Cardiac muscle cell (in vitro differentiated cells and primary cell): ENCODE measurements at regions not wholly inside any gene's neighbourhood (a gene's known extent, or its start where the extent isn't known, plus 50 kb on each side); places are given as distances from the start of the nearest gene placed in this dataset.

Experiments used
- DNase-seq, 2 donors: peaks; one replicate each; pipeline versions ENCODE4 v3.0.0 to v3.0.0-alpha.2; 2010 to 2017; ENCODE audit warnings: low read depth in 1 of 2, low spot score in 1 of 2
- H3K27ac ChIP-seq: fragments of 200-600 bp; sonication (generic); 2 replicates; pipeline ENCODE4 v1.5.1; 2016
- H3K27me3 ChIP-seq: fragments of 200-600 bp; sonication (generic); 2 replicates; pipeline ENCODE4 v1.6.0; 2016; ENCODE audit warnings: control low read depth
- H3K36me3 ChIP-seq: fragments of 200-600 bp; sonication (generic); 2 replicates; pipeline ENCODE4 v1.5.1; 2016; ENCODE audit warnings: control low read depth
- H3K4me1 ChIP-seq: fragments of 200-600 bp; sonication (generic); 2 replicates; pipeline ENCODE4 v1.8.1; 2017; ENCODE audit warnings: low read depth, mild to moderate bottlenecking, mixed run types
- H3K4me3 ChIP-seq: fragments of 200-600 bp; sonication (generic); 2 replicates; pipeline ENCODE4 v1.5.1; 2016; ENCODE audit warnings: mild to moderate bottlenecking
- H3K9me3 ChIP-seq: fragments of 200-600 bp; sonication (generic); 2 replicates; pipeline ENCODE4 v1.5.1; 2017; ENCODE audit warnings: low read depth, mild to moderate bottlenecking, control low read depth
- CTCF ChIP-seq: IDR thresholded peaks from 2 replicates; pipeline ENCODE4 v1.5.1; 2012; ENCODE audit warnings: low read depth, mild to moderate bottlenecking, low read length

- H3K27ac ChIP-seq: no peak overlapping the region
- H3K4me3 ChIP-seq: no peak overlapping the region
- no peaks in the 10 kb centered on the region for H3K9me3 ChIP-seq
- no peak for DNase-seq
- H3K4me1 ChIP-seq: no peaks in the 10 kb centered on the region
- H3K36me3 ChIP-seq: no peaks in the 10 kb centered on the region
- no peak for TF ChIP-seq CTCF
- no peaks in the 10 kb centered on the region for H3K27me3 ChIP-seq
These were observed 98.2 kb upstream of the C1QTNF9B start for GRCh38 chr13:23995283-23996073.

GRCh38 chr13:23996456-23996855, 99.2 kb upstream of the C1QTNF9B start:
- Histone ChIP-seq H3K27me3 (no peaks in the 10 kb centered on the region), H3K36me3 (no peaks in the 10 kb centered on the region), H3K9me3 (no peaks in the 10 kb centered on the region), H3K4me1 (no peaks in the 10 kb centered on the region), H3K4me3 (no peak overlapping the region), H3K27ac (no peak overlapping the region)
- no peak for DNase-seq
- no peak for TF ChIP-seq CTCF

GRCh38 chr13:23999424-23999823, 102.1 kb upstream of the C1QTNF9B start:
- no peak for DNase-seq
- Histone ChIP-seq H3K4me1 (peaks cover 10% of the 10 kb centered on the region), H3K27ac (no peak overlapping the region), H3K4me3 (no peak overlapping the region), H3K36me3 (no peaks in the 10 kb centered on the region), H3K27me3 (no peaks in the 10 kb centered on the region), H3K9me3 (no peaks in the 10 kb centered on the region)
- TF ChIP-seq CTCF: no peak

GRCh38 chr13:24002206-24002815, 105.0 kb upstream of the C1QTNF9B start:
- Histone ChIP-seq H3K27me3 (no peaks in the 10 kb centered on the region), H3K9me3 (no peaks in the 10 kb centered on the region), H3K36me3 (no peaks in the 10 kb centered on the region), H3K4me1 (peaks cover 22% of the 10 kb centered on the region), H3K4me3 (no peak overlapping the region), H3K27ac (no peak overlapping the region)
- no peak for TF ChIP-seq CTCF
- DNase-seq: no peak

- no peaks in the 10 kb centered on the region for H3K27me3 ChIP-seq
- no peak for DNase-seq
- no peak for TF ChIP-seq CTCF
- H3K4me1 ChIP-seq: peaks cover 22% of the 10 kb centered on the region
- H3K27ac ChIP-seq: no peak overlapping the region
- no peaks in the 10 kb centered on the region for H3K36me3 ChIP-seq
- no peak overlapping the region for H3K4me3 ChIP-seq
- H3K9me3 ChIP-seq: no peaks in the 10 kb centered on the region
These were observed 107.0 kb upstream of the C1QTNF9B start for GRCh38 chr13:24004142-24004899.
